Endothelial cell (in vitro differentiated cells): ENCODE measurements at regions not wholly inside any gene's neighbourhood (a gene's known extent, or its start where the extent isn't known, plus 50 kb on each side); places are given as distances from the start of the nearest gene placed in this dataset.

Experiments used
- DNase-seq: peaks from one replicate; pipeline ENCODE4 v3.0.0; 2021; ENCODE audit warnings: low spot score
- H3K27ac Mint-ChIP-seq: one replicate; pipeline ENCODE4 v1.8.0; 2021; ENCODE audit warnings: mixed read lengths, inconsistent platforms; ENCODE audit not compliant: unreplicated experiment
- H3K27me3 Mint-ChIP-seq: one replicate; pipeline ENCODE4 v1.8.0; 2021; ENCODE audit warnings: mild to moderate bottlenecking, moderate library complexity, mixed read lengths, inconsistent platforms; ENCODE audit not compliant: unreplicated experiment
- H3K36me3 Mint-ChIP-seq: one replicate; pipeline ENCODE4 v1.8.0; 2021; ENCODE audit warnings: mild to moderate bottlenecking, low read depth, mixed read lengths, inconsistent platforms; ENCODE audit not compliant: unreplicated experiment
- H3K4me1 Mint-ChIP-seq: one replicate; pipeline ENCODE4 v1.8.0; 2021; ENCODE audit warnings: mild to moderate bottlenecking, mixed read lengths, inconsistent platforms; ENCODE audit not compliant: unreplicated experiment
- H3K4me3 Mint-ChIP-seq: one replicate; pipeline ENCODE4 v1.8.0; 2021; ENCODE audit warnings: mild to moderate bottlenecking, mixed read lengths, inconsistent platforms; ENCODE audit not compliant: unreplicated experiment
- H3K9me3 Mint-ChIP-seq: one replicate; pipeline ENCODE4 v1.8.0; 2021; ENCODE audit warnings: mixed read lengths, inconsistent platforms; ENCODE audit not compliant: unreplicated experiment
- TF ChIP-seq, protein P1 (sequence below): fragments of 200-600 bp; sonication (generic); IDR thresholded peaks from one replicate; pipeline ENCODE4 v1.5.0; 2021; ENCODE audit warnings: antibody characterized with exemption; ENCODE audit not compliant: unreplicated experiment

- H3K4me1 Mint-ChIP-seq, result no peaks in the 10 kb centered on the region
- TF ChIP-seq, protein P1, sequence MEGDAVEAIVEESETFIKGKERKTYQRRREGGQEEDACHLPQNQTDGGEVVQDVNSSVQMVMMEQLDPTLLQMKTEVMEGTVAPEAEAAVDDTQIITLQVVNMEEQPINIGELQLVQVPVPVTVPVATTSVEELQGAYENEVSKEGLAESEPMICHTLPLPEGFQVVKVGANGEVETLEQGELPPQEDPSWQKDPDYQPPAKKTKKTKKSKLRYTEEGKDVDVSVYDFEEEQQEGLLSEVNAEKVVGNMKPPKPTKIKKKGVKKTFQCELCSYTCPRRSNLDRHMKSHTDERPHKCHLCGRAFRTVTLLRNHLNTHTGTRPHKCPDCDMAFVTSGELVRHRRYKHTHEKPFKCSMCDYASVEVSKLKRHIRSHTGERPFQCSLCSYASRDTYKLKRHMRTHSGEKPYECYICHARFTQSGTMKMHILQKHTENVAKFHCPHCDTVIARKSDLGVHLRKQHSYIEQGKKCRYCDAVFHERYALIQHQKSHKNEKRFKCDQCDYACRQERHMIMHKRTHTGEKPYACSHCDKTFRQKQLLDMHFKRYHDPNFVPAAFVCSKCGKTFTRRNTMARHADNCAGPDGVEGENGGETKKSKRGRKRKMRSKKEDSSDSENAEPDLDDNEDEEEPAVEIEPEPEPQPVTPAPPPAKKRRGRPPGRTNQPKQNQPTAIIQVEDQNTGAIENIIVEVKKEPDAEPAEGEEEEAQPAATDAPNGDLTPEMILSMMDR, result no peak
- H3K36me3 Mint-ChIP-seq, result no peaks in the 10 kb centered on the region
- H3K9me3 Mint-ChIP-seq, result no peaks in the 10 kb centered on the region
- no peak overlapping the region for H3K27ac Mint-ChIP-seq
- peaks cover 2% of the 10 kb centered on the region for H3K27me3 Mint-ChIP-seq
- DNase-seq, result no peak
- H3K4me3 Mint-ChIP-seq, result no peak overlapping the region
Observed at GRCh38 chr5:175805256-175806011, 65.9 kb upstream of the CPLX2 start.

DNA sequence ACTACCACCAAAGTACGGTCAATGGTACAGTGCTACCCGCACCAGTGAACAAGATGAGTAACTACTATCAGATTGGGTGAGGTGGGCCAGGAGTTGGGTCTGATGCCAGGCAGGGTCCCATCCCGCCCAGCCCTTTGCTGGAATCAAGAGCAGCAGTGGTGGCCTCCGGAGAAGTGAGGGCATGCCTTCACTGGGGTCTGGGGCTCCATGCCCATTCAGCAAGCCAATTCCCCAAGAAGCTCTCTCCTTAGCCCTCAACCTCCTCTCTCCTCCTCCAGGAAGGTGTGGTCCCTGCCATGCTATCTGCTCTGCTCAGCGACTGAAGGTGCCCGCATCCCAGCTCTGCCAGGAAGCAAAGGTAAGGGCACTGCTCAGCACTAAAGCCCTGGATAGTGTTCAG lies 62.7 kb upstream of the CPLX2 start:
- Mint-ChIP-seq H3K9me3 (no peaks in the 10 kb centered on the region), H3K4me1 (no peaks in the 10 kb centered on the region), H3K4me3 (no peak overlapping the region), H3K36me3 (no peaks in the 10 kb centered on the region), H3K27me3 (peaks cover 2% of the 10 kb centered on the region), H3K27ac (no peak overlapping the region)
- no peak for DNase-seq
- TF ChIP-seq, protein P1, result no peak

DNA sequence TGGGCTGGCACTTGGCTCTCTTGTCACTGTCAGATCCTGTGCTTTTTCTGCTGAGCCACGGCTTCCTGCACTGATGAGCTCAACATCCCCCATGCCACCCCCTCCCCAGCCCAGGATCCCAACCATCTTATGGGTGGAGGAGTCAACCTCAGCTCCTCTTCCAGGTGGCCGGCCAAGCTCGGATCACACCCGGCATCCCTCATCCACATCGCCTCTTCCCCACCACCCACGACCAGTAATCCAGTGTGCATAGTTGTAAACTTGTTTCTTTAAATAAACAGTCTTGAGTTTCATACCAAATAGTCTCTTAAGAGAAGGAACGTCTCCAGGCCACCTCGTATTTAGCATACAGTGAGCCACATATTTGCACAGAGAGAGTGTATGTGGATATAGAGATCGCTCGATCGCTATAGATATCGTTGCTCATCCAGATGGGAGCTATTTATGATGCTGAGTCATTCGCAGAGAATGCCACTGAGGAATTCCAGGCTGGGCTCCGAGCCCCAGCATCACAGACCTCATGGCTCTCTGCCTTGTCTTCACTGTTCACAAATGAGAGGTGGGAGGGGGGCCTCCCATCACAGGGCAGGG lies 61.8 kb upstream of the CPLX2 start:
- H3K27me3 Mint-ChIP-seq, result peaks cover 2% of the 10 kb centered on the region
- no peaks in the 10 kb centered on the region for H3K4me1 Mint-ChIP-seq
- no peak overlapping the region for H3K27ac Mint-ChIP-seq
- H3K36me3 Mint-ChIP-seq, result no peaks in the 10 kb centered on the region
- DNase-seq, result no peak
- no peak overlapping the region for H3K4me3 Mint-ChIP-seq
- TF ChIP-seq, protein P1, result no peak
- H3K9me3 Mint-ChIP-seq, result no peaks in the 10 kb centered on the region

DNA sequence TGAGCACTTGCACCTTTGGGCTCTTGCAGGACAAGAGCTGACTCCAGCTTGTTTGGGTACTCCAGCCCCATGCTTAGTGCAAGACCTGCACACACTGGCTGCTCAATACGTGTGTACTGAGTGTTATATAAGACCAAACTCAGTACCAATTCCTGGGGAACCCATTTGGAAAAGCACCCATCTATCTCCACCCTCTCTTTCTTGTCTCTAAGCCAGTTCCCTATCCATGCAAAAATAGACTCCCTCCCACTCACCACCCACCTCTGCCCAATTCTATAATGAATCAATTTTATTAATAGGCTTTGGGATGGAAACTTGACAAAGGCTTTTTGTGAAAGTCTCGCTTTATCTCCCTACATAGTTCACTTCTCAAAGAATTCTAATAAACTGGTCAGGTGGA lies 60.9 kb upstream of the CPLX2 start:
- TF ChIP-seq, protein P1, result no peak
- Mint-ChIP-seq H3K27me3 (peaks cover 2% of the 10 kb centered on the region), H3K36me3 (no peaks in the 10 kb centered on the region), H3K9me3 (no peaks in the 10 kb centered on the region), H3K4me1 (no peaks in the 10 kb centered on the region), H3K4me3 (no peak overlapping the region), H3K27ac (no peak overlapping the region)
- DNase-seq, result no peak

GRCh38 chr5:175811589-175811988 lies 59.8 kb upstream of the CPLX2 start:
- H3K27ac Mint-ChIP-seq, result no peak overlapping the region

More at GRCh38 chr5:175811589-175811988, 59.8 kb upstream of the CPLX2 start:
- no peak for DNase-seq
- TF ChIP-seq, protein P1, result no peak
- Mint-ChIP-seq H3K36me3 (no peaks in the 10 kb centered on the region), H3K4me3 (no peak overlapping the region), H3K27me3 (peaks cover 2% of the 10 kb centered on the region), H3K9me3 (no peaks in the 10 kb centered on the region), H3K4me1 (no peaks in the 10 kb centered on the region)
